ENCODE measurements at regions not wholly inside any gene's neighbourhood (a gene's known extent, or its start where the extent isn't known, plus 50 kb on each side); places are given as distances from the start of the nearest gene placed in this dataset.

DNA sequence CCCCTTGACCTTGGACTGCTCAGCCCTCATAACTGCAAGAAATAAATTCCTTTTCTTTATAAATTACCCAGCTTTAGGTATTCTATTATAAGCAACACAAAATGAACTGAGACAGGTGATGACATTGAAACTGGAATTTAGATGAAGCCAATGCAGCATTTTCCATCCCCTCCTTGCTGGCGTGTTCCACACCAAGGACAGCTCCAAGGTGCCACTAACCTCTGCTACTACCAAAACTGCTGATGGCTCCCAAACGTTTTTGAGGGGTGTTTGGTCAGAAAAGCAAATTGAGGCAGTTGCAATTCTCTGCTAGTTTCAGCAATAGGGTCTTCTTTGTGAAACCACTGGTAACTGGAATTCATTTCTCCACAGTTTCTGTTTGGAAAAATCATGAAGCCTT, 124.8 kb downstream of the DRD1 start:
- no peak for TF ChIP-seq YY1 (IDR thresholded peaks at IDR 0.05; ENCODE audit: low read depth)
- TF ChIP-seq TCF12 (IDR thresholded peaks at IDR 0.05), result no peak
- no peak for TF ChIP-seq RFX5 (IDR thresholded peaks at IDR 0.05; ENCODE audit: low read length)
- TF ChIP-seq TAF1 (IDR thresholded peaks at IDR 0.05; ENCODE audit: borderline replicate concordance, low read depth, low read length), result no peak
- no peak for TF ChIP-seq RAD21 (IDR thresholded peaks at IDR 0.05; ENCODE audit: low read length)
- TF ChIP-seq, protein P1, sequence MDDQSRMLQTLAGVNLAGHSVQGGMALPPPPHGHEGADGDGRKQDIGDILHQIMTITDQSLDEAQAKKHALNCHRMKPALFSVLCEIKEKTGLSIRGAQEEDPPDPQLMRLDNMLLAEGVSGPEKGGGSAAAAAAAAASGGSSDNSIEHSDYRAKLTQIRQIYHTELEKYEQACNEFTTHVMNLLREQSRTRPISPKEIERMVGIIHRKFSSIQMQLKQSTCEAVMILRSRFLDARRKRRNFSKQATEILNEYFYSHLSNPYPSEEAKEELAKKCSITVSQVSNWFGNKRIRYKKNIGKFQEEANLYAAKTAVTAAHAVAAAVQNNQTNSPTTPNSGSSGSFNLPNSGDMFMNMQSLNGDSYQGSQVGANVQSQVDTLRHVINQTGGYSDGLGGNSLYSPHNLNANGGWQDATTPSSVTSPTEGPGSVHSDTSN (IDR thresholded peaks at IDR 0.05), result no peak

Data from SK-N-SH (cell line).